ENCODE measurements at regions not wholly inside any gene's neighbourhood (a gene's known extent, or its start where the extent isn't known, plus 50 kb on each side); places are given as distances from the start of the nearest gene placed in this dataset.

DNA sequence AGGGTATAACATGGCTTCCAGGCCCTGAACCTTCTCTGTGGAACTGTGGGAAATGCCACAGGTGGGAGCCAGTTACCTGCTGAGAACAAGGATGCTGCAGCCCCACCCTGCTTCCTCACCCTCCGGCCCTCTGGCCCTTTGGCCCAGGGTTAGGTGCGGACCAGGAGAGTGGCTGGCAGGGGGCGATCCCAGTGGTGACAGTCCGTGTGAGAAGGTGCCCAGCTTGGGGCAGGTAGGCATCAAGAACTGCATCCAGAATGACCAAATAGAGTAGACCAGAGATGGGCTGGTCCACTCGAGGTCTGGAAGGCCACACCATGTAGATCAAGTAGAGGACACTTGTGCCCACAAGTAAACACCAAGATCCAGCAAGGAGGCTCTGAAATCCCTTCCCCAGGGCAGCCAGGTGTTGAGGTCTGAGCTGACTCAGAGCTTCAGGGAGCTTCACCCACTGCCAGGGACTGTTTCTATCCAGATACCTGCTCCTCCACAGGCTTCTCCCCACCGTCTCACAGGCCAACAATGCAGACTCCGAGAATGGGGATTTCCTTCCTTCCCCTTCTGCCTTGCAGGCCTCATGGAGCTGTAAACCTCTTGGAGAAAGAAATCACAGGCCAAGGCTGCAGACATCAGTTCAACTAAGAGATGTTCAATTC lies 61.4 kb upstream of the ZSWIM6 start:
- TF ChIP-seq, protein P1, sequence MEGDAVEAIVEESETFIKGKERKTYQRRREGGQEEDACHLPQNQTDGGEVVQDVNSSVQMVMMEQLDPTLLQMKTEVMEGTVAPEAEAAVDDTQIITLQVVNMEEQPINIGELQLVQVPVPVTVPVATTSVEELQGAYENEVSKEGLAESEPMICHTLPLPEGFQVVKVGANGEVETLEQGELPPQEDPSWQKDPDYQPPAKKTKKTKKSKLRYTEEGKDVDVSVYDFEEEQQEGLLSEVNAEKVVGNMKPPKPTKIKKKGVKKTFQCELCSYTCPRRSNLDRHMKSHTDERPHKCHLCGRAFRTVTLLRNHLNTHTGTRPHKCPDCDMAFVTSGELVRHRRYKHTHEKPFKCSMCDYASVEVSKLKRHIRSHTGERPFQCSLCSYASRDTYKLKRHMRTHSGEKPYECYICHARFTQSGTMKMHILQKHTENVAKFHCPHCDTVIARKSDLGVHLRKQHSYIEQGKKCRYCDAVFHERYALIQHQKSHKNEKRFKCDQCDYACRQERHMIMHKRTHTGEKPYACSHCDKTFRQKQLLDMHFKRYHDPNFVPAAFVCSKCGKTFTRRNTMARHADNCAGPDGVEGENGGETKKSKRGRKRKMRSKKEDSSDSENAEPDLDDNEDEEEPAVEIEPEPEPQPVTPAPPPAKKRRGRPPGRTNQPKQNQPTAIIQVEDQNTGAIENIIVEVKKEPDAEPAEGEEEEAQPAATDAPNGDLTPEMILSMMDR (IDR thresholded peaks at IDR 0.05), result no peak
- no peak for TF ChIP-seq POLR2A (IDR thresholded peaks at IDR 0.05)
